Right lung (tissue), 2 donors: ENCODE measurements at regions not wholly inside any gene's neighbourhood (a gene's known extent, or its start where the extent isn't known, plus 50 kb on each side); places are given as distances from the start of the nearest gene placed in this dataset.

Experiments
- DNase-seq, 2 donors: peaks; one replicate each; pipeline ENCODE4 v3.0.0-alpha.2; 2013

- no peak for DNase-seq
These were observed 62.3 kb upstream of the IER3 start for GRCh38 chr6:30806581-30807183.

DNA sequence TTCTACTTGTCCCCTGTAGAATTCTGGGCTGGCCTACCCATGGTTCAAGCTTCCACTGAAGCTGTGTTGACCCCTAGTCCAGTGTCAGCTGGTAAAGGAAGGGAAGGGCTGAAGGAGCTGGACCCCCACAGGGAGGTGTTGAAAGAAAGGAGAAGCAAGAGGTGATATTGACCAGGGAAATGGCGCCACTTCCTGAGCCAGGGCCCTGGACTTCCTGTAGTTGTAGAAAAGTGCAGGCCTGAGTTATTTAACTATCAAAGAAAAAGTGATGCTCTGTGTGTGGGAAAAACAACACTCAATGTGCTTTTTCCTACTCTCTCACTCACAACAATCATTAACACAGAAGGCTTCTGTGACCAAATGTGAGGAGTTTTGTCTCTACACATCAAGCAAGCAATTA lies 60.0 kb upstream of the IER3 start:
- DNase-seq = no peak

DNA sequence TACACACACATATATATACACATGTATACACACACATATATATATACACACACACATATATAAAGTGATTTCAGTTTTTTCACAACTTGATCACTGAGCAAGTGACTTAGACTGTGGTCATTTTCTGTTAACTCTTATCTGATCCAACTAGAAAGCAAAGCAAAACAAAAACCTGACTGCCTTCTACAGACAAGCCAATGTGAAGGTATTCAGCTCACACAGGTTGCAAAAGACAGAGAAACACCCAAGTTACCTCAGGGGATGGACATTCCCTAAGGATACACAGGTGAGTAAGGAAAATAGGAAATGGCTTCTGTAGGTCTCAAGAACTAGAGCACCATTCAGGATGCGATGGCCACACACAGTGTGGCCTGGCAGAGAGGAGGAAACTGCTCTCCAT lies 58.4 kb upstream of the IER3 start:
- DNase-seq = no peak

- DNase-seq = no peak
These were observed 57.6 kb upstream of the IER3 start for GRCh38 chr6:30801950-30802349.

GRCh38 chr6:30800871-30801270 lies 56.5 kb upstream of the IER3 start:
- DNase-seq = no peak

GRCh38 chr6:30799210-30799609 lies 54.9 kb upstream of the IER3 start:
- peak in 1 of 2 donors; percentile 28 for DNase-seq

DNA sequence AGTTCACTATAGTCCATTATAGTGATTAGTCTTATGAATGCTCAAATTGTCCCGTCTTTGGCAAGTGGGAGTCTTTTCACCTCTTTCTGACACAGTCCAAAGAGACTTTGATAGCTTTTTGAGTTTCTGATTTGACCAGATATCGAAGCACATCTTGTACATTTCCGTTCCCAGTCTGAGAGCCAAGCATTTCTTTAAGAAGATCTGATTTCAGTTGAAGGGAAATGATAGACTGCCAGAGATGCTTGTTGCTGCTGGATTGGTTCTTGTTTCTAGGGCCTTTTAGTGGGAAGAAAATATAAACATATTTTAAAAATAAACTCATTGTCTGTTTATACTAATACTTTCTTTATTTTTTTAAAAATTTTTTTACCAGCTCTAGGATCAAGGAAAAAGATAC lies 54.1 kb upstream of the IER3 start:
- peak in 1 of 2 donors; percentile 40 for DNase-seq

DNA sequence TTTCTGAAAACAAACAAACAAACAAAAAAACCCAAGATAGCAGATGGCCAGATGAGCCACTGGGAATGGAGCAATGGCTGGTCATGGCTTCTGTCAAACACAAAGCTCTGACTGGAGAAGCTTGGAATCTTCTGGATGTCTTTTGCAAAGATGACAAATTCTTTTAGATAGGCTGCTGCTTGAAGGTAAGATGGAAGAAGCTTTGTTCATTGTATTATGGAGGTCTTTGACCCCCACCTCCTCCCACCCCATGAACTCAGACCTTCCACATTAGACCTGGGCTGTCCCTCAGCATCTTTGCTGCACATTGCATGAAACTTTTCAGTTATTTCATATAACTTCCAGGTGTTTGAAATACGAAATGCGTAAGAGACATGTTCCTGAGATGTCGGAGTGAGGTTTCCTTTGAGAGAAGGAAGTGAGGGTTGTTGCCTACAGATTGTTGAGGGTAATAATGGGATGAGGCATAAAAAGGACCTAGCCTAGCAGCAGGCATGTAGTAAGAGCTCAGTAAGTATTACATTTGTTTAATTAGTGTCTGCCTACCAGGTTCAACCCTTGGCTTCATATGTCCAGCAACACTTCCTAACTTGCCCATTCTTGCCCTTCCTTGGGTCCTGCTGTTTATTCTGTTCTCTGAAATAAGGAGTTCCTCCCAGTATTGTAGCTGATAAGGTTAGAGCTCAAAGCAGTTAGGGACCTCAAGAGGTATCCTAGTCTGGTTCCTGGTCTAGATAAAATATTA lies 51.4 kb upstream of the IER3 start:
- no peak for DNase-seq
